Liver (tissue), 9 donors: ENCODE measurements at regions not wholly inside any gene's neighbourhood (a gene's known extent, or its start where the extent isn't known, plus 50 kb on each side); places are given as distances from the start of the nearest gene placed in this dataset. TPM values are rescaled to one million over a fixed set of nuclear protein-coding genes. Genes with fewer than 3 reads are reported as not detected.

ENCODE experiments used
- DNase-seq: peaks from one replicate; pipeline ENCODE4 v3.0.0-alpha.2; 2017; ENCODE audit warnings: low spot score
- H3K27ac ChIP-seq, 2 donors: one replicate each; pipeline ENCODE4 v1.7.0; 2013; ENCODE audit warnings: inconsistent platforms in 2 of 2, low read length in 2 of 2, control low read depth in 1 of 2, low read depth in 1 of 2, mild to moderate bottlenecking in 1 of 2
- H3K27me3 ChIP-seq, 4 donors: one replicate each; pipeline versions ENCODE4 v1.6.1 to v1.7.0; 2013; ENCODE audit warnings: low read length in 3 of 4, inconsistent platforms in 1 of 4, mild to moderate bottlenecking in 1 of 4, moderate library complexity in 1 of 4; ENCODE audit not compliant: control insufficient read depth in 4 of 4, insufficient read depth in 4 of 4
- H3K36me3 ChIP-seq, 4 donors: one replicate each; pipeline versions ENCODE4 v1.6.1 to v1.7.0; 2013; ENCODE audit warnings: low read length in 3 of 4, mild to moderate bottlenecking in 3 of 4, low read depth in 1 of 4, moderate library complexity in 1 of 4; ENCODE audit not compliant: control insufficient read depth in 4 of 4, insufficient read depth in 3 of 4
- H3K4me1 ChIP-seq, 4 donors: one replicate each; pipeline versions ENCODE4 v1.6.1 to v1.7.0; 2013; ENCODE audit warnings: low read length in 3 of 4, mild to moderate bottlenecking in 3 of 4, moderate library complexity in 1 of 4; ENCODE audit not compliant: control insufficient read depth in 4 of 4, insufficient read depth in 4 of 4
- H3K4me3 ChIP-seq, 3 donors: one replicate each; pipeline versions ENCODE4 v1.6.1 to v1.7.0; 2013; ENCODE audit warnings: low read length in 3 of 3, control low read depth in 1 of 3, low read depth in 1 of 3, mild to moderate bottlenecking in 1 of 3
- H3K9ac ChIP-seq, 2 donors: one replicate each; pipeline ENCODE4 v1.7.0; 2013; ENCODE audit warnings: low read length in 2 of 2, mild to moderate bottlenecking in 2 of 2, moderate library complexity in 2 of 2, control low read depth in 1 of 2, low read depth in 1 of 2
- H3K9me3 ChIP-seq, 4 donors: one replicate each; pipeline versions ENCODE4 v1.6.1 to v1.7.0; 2013; ENCODE audit warnings: low read length in 3 of 4; ENCODE audit not compliant: control insufficient read depth in 4 of 4
- HNF4A ChIP-seq, 2 donors: conservative IDR thresholded peaks; 2 replicates each; pipeline ENCODE4 v1.6.1; 2016; ENCODE audit warnings: antibody characterized with exemption in 2 of 2, mild to moderate bottlenecking in 2 of 2
- JUND ChIP-seq, 2 donors: IDR thresholded peaks; 2 replicates each; pipeline ENCODE4 v1.6.1; 2016; ENCODE audit warnings: antibody characterized with exemption in 2 of 2
- NR2F2 ChIP-seq: IDR thresholded peaks from 2 replicates; pipeline ENCODE4 v1.6.1; 2016; ENCODE audit warnings: antibody characterized with exemption
- RAD21 ChIP-seq, 2 donors: IDR thresholded peaks; 2 replicates each; pipeline ENCODE4 v1.6.1; 2016; ENCODE audit warnings: antibody characterized with exemption in 2 of 2, mild to moderate bottlenecking in 2 of 2
- YY1 ChIP-seq: IDR thresholded peaks from 2 replicates; pipeline ENCODE4 v1.6.1; 2016; ENCODE audit warnings: antibody characterized with exemption, mild to moderate bottlenecking
- WGBS: extraction: QIAGEN DNeasy Blood & Tissue Kit; methylation state at CpG from one replicate; pipeline ENCODE4 v1.1.7; 2013; 5-methylcytosine and 5-hydroxymethylcytosine counted together
- small RNA-seq: library from RNA; depleted of rRNA; stranded (forward); fragments of <200 nt; gene quantifications from one replicate; pipeline ENCODE3, GENCODE V24; 2014
- TF ChIP-seq, protein P1 (sequence below): IDR thresholded peaks from 2 replicates; pipeline ENCODE4 v1.6.1; 2016; ENCODE audit warnings: antibody characterized with exemption, mild to moderate bottlenecking
- TF ChIP-seq, protein P2 (sequence below): fragments of 150-350 bp; IDR thresholded peaks from 2 replicates; pipeline ENCODE4 v1.5.1; 2017; ENCODE audit warnings: improper control_type of control experiment, low read depth, low read length; ENCODE audit not compliant: missing input control
- TF ChIP-seq, protein P3 (sequence below): IDR thresholded peaks from 2 replicates; pipeline ENCODE4 v1.6.1; 2016; ENCODE audit warnings: antibody characterized with exemption
- TF ChIP-seq, protein P4 (sequence below): IDR thresholded peaks from 2 replicates; pipeline ENCODE4 v1.6.1; 2016; ENCODE audit warnings: antibody characterized with exemption
- donor health status: healthy.
- donor health status: healthy.
- donor health status: healthy.
- donor health status: healthy.
- donor health status: healthy.

DNA sequence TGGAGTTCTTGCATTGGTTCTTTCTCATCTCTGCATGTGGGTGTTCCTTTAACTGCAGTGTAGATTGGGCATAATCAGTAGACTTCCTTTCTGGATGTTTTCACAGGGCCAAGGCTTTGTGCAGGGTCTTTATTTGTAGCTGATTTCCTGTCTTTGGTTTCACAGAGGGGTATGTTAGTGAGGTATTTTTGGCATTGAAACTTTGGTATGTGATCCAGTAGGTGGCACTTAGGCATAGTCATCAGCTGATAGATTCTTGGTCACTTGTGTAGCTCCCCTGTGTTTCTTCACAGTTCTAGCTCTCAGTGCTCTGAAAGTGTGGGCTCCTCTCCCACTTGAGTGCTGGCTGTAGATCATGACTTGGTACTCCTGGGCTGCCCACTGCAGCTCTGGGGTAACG is 52.7 kb upstream of the LMO3 start:
- Histone ChIP-seq H3K4me3 (no peak overlapping the region), H3K36me3 (no peaks in the 10 kb centered on the region), H3K9me3 (peaks cover 0 to 2% (median 0%) of the 10 kb centered on the region in 4 donors), H3K27ac (no peak overlapping the region), H3K9ac (no peak overlapping the region), H3K4me1 (no peaks in the 10 kb centered on the region), H3K27me3 (no peaks in the 10 kb centered on the region)
- DNase-seq = no peak
- WGBS = 63% methylated on average over 1 of the region's 1 CpG
- TF ChIP-seq, protein P1, sequence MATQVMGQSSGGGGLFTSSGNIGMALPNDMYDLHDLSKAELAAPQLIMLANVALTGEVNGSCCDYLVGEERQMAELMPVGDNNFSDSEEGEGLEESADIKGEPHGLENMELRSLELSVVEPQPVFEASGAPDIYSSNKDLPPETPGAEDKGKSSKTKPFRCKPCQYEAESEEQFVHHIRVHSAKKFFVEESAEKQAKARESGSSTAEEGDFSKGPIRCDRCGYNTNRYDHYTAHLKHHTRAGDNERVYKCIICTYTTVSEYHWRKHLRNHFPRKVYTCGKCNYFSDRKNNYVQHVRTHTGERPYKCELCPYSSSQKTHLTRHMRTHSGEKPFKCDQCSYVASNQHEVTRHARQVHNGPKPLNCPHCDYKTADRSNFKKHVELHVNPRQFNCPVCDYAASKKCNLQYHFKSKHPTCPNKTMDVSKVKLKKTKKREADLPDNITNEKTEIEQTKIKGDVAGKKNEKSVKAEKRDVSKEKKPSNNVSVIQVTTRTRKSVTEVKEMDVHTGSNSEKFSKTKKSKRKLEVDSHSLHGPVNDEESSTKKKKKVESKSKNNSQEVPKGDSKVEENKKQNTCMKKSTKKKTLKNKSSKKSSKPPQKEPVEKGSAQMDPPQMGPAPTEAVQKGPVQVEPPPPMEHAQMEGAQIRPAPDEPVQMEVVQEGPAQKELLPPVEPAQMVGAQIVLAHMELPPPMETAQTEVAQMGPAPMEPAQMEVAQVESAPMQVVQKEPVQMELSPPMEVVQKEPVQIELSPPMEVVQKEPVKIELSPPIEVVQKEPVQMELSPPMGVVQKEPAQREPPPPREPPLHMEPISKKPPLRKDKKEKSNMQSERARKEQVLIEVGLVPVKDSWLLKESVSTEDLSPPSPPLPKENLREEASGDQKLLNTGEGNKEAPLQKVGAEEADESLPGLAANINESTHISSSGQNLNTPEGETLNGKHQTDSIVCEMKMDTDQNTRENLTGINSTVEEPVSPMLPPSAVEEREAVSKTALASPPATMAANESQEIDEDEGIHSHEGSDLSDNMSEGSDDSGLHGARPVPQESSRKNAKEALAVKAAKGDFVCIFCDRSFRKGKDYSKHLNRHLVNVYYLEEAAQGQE = no peak
- TF ChIP-seq YY1 (no peak), HNF4A (conservative IDR thresholded peaks at IDR 0.05) (no peak), NR2F2 (no peak), RAD21 (IDR thresholded peaks at IDR 0.05) (no peak), JUND (IDR thresholded peaks at IDR 0.05) (no peak)
- TF ChIP-seq, protein P2, sequence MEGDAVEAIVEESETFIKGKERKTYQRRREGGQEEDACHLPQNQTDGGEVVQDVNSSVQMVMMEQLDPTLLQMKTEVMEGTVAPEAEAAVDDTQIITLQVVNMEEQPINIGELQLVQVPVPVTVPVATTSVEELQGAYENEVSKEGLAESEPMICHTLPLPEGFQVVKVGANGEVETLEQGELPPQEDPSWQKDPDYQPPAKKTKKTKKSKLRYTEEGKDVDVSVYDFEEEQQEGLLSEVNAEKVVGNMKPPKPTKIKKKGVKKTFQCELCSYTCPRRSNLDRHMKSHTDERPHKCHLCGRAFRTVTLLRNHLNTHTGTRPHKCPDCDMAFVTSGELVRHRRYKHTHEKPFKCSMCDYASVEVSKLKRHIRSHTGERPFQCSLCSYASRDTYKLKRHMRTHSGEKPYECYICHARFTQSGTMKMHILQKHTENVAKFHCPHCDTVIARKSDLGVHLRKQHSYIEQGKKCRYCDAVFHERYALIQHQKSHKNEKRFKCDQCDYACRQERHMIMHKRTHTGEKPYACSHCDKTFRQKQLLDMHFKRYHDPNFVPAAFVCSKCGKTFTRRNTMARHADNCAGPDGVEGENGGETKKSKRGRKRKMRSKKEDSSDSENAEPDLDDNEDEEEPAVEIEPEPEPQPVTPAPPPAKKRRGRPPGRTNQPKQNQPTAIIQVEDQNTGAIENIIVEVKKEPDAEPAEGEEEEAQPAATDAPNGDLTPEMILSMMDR = no peak
- TF ChIP-seq, protein P3, sequence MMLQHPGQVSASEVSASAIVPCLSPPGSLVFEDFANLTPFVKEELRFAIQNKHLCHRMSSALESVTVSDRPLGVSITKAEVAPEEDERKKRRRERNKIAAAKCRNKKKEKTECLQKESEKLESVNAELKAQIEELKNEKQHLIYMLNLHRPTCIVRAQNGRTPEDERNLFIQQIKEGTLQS = no peak
- TF ChIP-seq, protein P4, sequence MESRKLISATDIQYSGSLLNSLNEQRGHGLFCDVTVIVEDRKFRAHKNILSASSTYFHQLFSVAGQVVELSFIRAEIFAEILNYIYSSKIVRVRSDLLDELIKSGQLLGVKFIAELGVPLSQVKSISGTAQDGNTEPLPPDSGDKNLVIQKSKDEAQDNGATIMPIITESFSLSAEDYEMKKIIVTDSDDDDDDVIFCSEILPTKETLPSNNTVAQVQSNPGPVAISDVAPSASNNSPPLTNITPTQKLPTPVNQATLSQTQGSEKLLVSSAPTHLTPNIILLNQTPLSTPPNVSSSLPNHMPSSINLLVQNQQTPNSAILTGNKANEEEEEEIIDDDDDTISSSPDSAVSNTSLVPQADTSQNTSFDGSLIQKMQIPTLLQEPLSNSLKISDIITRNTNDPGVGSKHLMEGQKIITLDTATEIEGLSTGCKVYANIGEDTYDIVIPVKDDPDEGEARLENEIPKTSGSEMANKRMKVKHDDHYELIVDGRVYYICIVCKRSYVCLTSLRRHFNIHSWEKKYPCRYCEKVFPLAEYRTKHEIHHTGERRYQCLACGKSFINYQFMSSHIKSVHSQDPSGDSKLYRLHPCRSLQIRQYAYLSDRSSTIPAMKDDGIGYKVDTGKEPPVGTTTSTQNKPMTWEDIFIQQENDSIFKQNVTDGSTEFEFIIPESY = no peak

Small RNA genes lying in the stretch of these regions (small RNA-seq; reads per million reads assigned to genes)
- gene RNU6-837P = not detected
